ENCODE measurements at regions not wholly inside any gene's neighbourhood (a gene's known extent, or its start where the extent isn't known, plus 50 kb on each side); places are given as distances from the start of the nearest gene placed in this dataset.

- H3K9me3 Mint-ChIP-seq = peaks cover 2% of the 10 kb centered on the region
- peaks cover 1% of the 10 kb centered on the region for H3K4me1 Mint-ChIP-seq
- no peaks in the 10 kb centered on the region for H3K36me3 Mint-ChIP-seq (ENCODE audit: low read depth)
- H3K4me3 ChIP-seq (ENCODE audit: low read length) = no peak overlapping the region
- H3K4me1 ChIP-seq (ENCODE audit: control insufficient read depth, insufficient read depth, low read length) = no peaks in the 10 kb centered on the region
- H3K9me3 ChIP-seq (ENCODE audit: control insufficient read depth, low read length) = no peaks in the 10 kb centered on the region
- H3K36me3 ChIP-seq (ENCODE audit: control insufficient read depth, insufficient read depth, low read length) = no peaks in the 10 kb centered on the region
- no peak for TF ChIP-seq CTCF (conservative IDR thresholded peaks at IDR 0.05)
- no peaks in the 10 kb centered on the region for H3K27me3 Mint-ChIP-seq (ENCODE audit: insufficient read depth)
- H3K27me3 ChIP-seq (ENCODE audit: control insufficient read depth, insufficient read depth, low read length, poor library complexity, severe bottlenecking) = no peaks in the 10 kb centered on the region
- no peak overlapping the region for H3K27ac Mint-ChIP-seq
- H3K27ac ChIP-seq (ENCODE audit: low read depth, low read length) = no peak overlapping the region
- WGBS, 2 experiments (ENCODE audit: insufficient coverage in 1 of 2, insufficient read length in 1 of 2) = 75% methylated on average over 1 of the region's 2 CpGs; no CpG with 5 or more reads in 1 of the 2 experiments
- H3K4me3 Mint-ChIP-seq = no peak overlapping the region
- no peak for DNase-seq
- no peak overlapping the region for H3K9ac ChIP-seq (ENCODE audit: extremely low read depth, low read length, poor library complexity, severe bottlenecking)
Observed at GRCh38 chr11:128300785-128301184, 286.6 kb downstream of the ETS1 start.

GRCh38 chr11:128299132-128299726 lies 288.1 kb downstream of the ETS1 start:
- H3K4me3 Mint-ChIP-seq = no peak overlapping the region
- Histone ChIP-seq H3K4me1 (ENCODE audit: control insufficient read depth, insufficient read depth, low read length) (no peaks in the 10 kb centered on the region), H3K4me3 (ENCODE audit: low read length) (no peak overlapping the region), H3K9me3 (ENCODE audit: control insufficient read depth, low read length) (no peaks in the 10 kb centered on the region), H3K27me3 (ENCODE audit: control insufficient read depth, insufficient read depth, low read length, poor library complexity, severe bottlenecking) (no peaks in the 10 kb centered on the region), H3K9ac (ENCODE audit: extremely low read depth, low read length, poor library complexity, severe bottlenecking) (no peak overlapping the region), H3K27ac (ENCODE audit: low read depth, low read length) (no peak overlapping the region), H3K36me3 (ENCODE audit: control insufficient read depth, insufficient read depth, low read length) (no peaks in the 10 kb centered on the region)
- no peaks in the 10 kb centered on the region for H3K36me3 Mint-ChIP-seq (ENCODE audit: low read depth)
- DNase-seq = no peak
- H3K27ac Mint-ChIP-seq = no peak overlapping the region
- WGBS, 2 experiments (ENCODE audit: insufficient coverage in 1 of 2, insufficient read length in 1 of 2) = 93 to 96% methylated on average over 5 to 6 of the region's 6 CpGs
- no peaks in the 10 kb centered on the region for H3K9me3 Mint-ChIP-seq
- peaks cover 1% of the 10 kb centered on the region for H3K4me1 Mint-ChIP-seq
- H3K27me3 Mint-ChIP-seq (ENCODE audit: insufficient read depth) = no peaks in the 10 kb centered on the region
- no peak for TF ChIP-seq CTCF (conservative IDR thresholded peaks at IDR 0.05)

- Mint-ChIP-seq H3K4me3 (no peak overlapping the region), H3K27me3 (ENCODE audit: insufficient read depth) (no peaks in the 10 kb centered on the region), H3K4me1 (peaks cover 1% of the 10 kb centered on the region), H3K27ac (no peak overlapping the region), H3K9me3 (no peaks in the 10 kb centered on the region), H3K36me3 (ENCODE audit: low read depth) (no peaks in the 10 kb centered on the region)
- Histone ChIP-seq H3K4me1 (ENCODE audit: control insufficient read depth, insufficient read depth, low read length) (no peaks in the 10 kb centered on the region), H3K27me3 (ENCODE audit: control insufficient read depth, insufficient read depth, low read length, poor library complexity, severe bottlenecking) (no peaks in the 10 kb centered on the region), H3K9ac (ENCODE audit: extremely low read depth, low read length, poor library complexity, severe bottlenecking) (no peak overlapping the region), H3K36me3 (ENCODE audit: control insufficient read depth, insufficient read depth, low read length) (no peaks in the 10 kb centered on the region), H3K9me3 (ENCODE audit: control insufficient read depth, low read length) (no peaks in the 10 kb centered on the region), H3K27ac (ENCODE audit: low read depth, low read length) (no peak overlapping the region), H3K4me3 (ENCODE audit: low read length) (no peak overlapping the region)
- DNase-seq = no peak
- WGBS, 2 experiments (ENCODE audit: insufficient coverage in 1 of 2, insufficient read length in 1 of 2) = 93 to 100% methylated on average over 1 to 2 of the region's 2 CpGs
- no peak for TF ChIP-seq CTCF (conservative IDR thresholded peaks at IDR 0.05)
Observed at GRCh38 chr11:128298271-128298670, 289.1 kb downstream of the ETS1 start.
